ENCODE measurements at regions not wholly inside any gene's neighbourhood (a gene's known extent, or its start where the extent isn't known, plus 50 kb on each side); places are given as distances from the start of the nearest gene placed in this dataset.

GRCh38 chr7:10325395-10325794, 648.3 kb upstream of the PHF14 start:
- DNase-seq (ENCODE audit: low spot score), result no peak
- no peaks in the 10 kb centered on the region for H3K9me3 Mint-ChIP-seq
- H4K20me1 ChIP-seq (ENCODE audit: low read depth), result no peaks in the 10 kb centered on the region
- H2AFZ ChIP-seq (replicated peaks), result no peak overlapping the region
- TF ChIP-seq EZH2phosphoT487 (IDR thresholded peaks at IDR 0.05) (no peak), EZH2 (IDR thresholded peaks at IDR 0.05) (no peak)
- TF ChIP-seq, protein P1, sequence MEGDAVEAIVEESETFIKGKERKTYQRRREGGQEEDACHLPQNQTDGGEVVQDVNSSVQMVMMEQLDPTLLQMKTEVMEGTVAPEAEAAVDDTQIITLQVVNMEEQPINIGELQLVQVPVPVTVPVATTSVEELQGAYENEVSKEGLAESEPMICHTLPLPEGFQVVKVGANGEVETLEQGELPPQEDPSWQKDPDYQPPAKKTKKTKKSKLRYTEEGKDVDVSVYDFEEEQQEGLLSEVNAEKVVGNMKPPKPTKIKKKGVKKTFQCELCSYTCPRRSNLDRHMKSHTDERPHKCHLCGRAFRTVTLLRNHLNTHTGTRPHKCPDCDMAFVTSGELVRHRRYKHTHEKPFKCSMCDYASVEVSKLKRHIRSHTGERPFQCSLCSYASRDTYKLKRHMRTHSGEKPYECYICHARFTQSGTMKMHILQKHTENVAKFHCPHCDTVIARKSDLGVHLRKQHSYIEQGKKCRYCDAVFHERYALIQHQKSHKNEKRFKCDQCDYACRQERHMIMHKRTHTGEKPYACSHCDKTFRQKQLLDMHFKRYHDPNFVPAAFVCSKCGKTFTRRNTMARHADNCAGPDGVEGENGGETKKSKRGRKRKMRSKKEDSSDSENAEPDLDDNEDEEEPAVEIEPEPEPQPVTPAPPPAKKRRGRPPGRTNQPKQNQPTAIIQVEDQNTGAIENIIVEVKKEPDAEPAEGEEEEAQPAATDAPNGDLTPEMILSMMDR (IDR thresholded peaks at IDR 0.05), result no peak
- no peaks in the 10 kb centered on the region for H3K27me3 Mint-ChIP-seq (ENCODE audit: insufficient read depth, low read depth)
- H3K27ac ChIP-seq, result no peak overlapping the region
- H3K79me2 ChIP-seq (ENCODE audit: low read depth), result no peaks in the 10 kb centered on the region
- H3K36me3 Mint-ChIP-seq, result no peaks in the 10 kb centered on the region
- no peak overlapping the region for H3K9ac ChIP-seq
- H3K4me1 Mint-ChIP-seq, result no peaks in the 10 kb centered on the region
- H3K4me3 ChIP-seq, result no peak overlapping the region
- H3K4me2 ChIP-seq, result no peak overlapping the region
- H3K27ac Mint-ChIP-seq, result no peak overlapping the region
- H3K4me1 ChIP-seq, result no peaks in the 10 kb centered on the region
- no peaks in the 10 kb centered on the region for H3K9me3 ChIP-seq (ENCODE audit: low read depth)
- no peaks in the 10 kb centered on the region for H3F3A ChIP-seq (ENCODE audit: low read depth)
- H3K36me3 ChIP-seq, result no peaks in the 10 kb centered on the region
- H3K27me3 ChIP-seq, result no peaks in the 10 kb centered on the region
- H3K4me3 Mint-ChIP-seq, result no peak overlapping the region

DNA sequence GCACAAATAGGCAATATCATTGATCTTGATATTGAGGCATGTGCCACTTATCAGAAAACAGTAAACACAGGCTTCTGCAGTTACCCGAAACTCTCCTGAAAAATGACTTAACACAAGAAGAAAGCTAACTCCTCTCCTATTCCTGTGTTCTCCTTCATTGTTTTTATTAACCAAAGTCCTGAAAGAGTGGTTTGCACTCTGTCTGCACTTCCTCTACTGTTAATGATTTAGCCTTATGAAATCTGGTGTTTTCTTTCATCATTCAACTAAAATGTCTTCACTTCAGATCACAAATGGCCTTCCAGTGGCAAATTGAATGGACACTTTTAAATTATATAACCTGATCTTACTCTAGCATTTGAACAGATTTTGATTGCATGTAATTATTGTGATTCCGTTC, 630.6 kb upstream of the PHF14 start:
- Histone ChIP-seq H3K9me3 (ENCODE audit: low read depth) (no peaks in the 10 kb centered on the region), H3K9ac (no peak overlapping the region), H3K36me3 (no peaks in the 10 kb centered on the region), H3K27me3 (no peaks in the 10 kb centered on the region), H3K27ac (no peak overlapping the region), H3K4me3 (no peak overlapping the region), H3K4me1 (no peaks in the 10 kb centered on the region), H3K79me2 (ENCODE audit: low read depth) (no peaks in the 10 kb centered on the region), H4K20me1 (ENCODE audit: low read depth) (no peaks in the 10 kb centered on the region), H3K4me2 (no peak overlapping the region), H2AFZ (replicated peaks) (peak overlapping the region; percentile 28), H3F3A (ENCODE audit: low read depth) (no peaks in the 10 kb centered on the region)
- TF ChIP-seq, protein P1 (IDR thresholded peaks at IDR 0.05), result no peak
- TF ChIP-seq EZH2 (IDR thresholded peaks at IDR 0.05) (no peak), EZH2phosphoT487 (IDR thresholded peaks at IDR 0.05) (no peak)
- no peaks in the 10 kb centered on the region for H3K36me3 Mint-ChIP-seq
- H3K4me1 Mint-ChIP-seq, result no peaks in the 10 kb centered on the region
- peaks cover 2% of the 10 kb centered on the region for H3K27me3 Mint-ChIP-seq (ENCODE audit: insufficient read depth, low read depth)
- DNase-seq (ENCODE audit: low spot score), result no peak
- H3K4me3 Mint-ChIP-seq, result no peak overlapping the region
- H3K9me3 Mint-ChIP-seq, result no peaks in the 10 kb centered on the region
- H3K27ac Mint-ChIP-seq, result no peak overlapping the region

DNA sequence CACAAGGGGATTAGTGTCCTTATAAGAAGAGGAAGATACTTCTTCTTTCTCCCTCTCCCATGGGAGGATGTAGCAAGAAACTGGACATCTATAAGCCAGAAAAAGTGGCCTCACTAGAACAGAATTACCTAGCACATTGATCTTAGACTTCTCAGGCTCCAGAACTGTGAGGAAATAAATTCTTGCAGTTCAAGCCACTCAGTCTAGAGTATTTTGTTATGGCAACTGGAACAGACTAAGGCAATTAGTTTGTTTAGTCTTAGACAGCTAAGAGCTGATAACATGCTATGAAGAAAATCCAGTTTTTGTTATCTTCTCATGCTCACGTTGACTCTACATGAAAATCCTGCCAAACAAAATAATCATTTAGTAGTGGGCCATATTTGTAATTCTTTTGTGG, 627.6 kb upstream of the PHF14 start:
- H3K4me3 Mint-ChIP-seq, result no peak overlapping the region
- H4K20me1 ChIP-seq (ENCODE audit: low read depth), result no peaks in the 10 kb centered on the region
- H3K79me2 ChIP-seq (ENCODE audit: low read depth), result no peaks in the 10 kb centered on the region
- peaks cover 2% of the 10 kb centered on the region for H3K27me3 Mint-ChIP-seq (ENCODE audit: insufficient read depth, low read depth)
- no peaks in the 10 kb centered on the region for H3F3A ChIP-seq (ENCODE audit: low read depth)
- H3K4me1 Mint-ChIP-seq, result no peaks in the 10 kb centered on the region
- H3K4me2 ChIP-seq, result no peak overlapping the region
- H3K9ac ChIP-seq, result no peak overlapping the region
- DNase-seq (ENCODE audit: low spot score), result no peak
- no peak overlapping the region for H2AFZ ChIP-seq (replicated peaks)
- no peaks in the 10 kb centered on the region for H3K4me1 ChIP-seq
- H3K27me3 ChIP-seq, result no peaks in the 10 kb centered on the region
- no peak overlapping the region for H3K27ac ChIP-seq
- H3K36me3 Mint-ChIP-seq, result no peaks in the 10 kb centered on the region
- no peaks in the 10 kb centered on the region for H3K9me3 Mint-ChIP-seq
- no peaks in the 10 kb centered on the region for H3K36me3 ChIP-seq
- no peak overlapping the region for H3K27ac Mint-ChIP-seq
- no peak for TF ChIP-seq EZH2phosphoT487 (IDR thresholded peaks at IDR 0.05)
- TF ChIP-seq, protein P1 (IDR thresholded peaks at IDR 0.05), result no peak
- TF ChIP-seq EZH2 (IDR thresholded peaks at IDR 0.05), result no peak
- H3K4me3 ChIP-seq, result no peak overlapping the region
- H3K9me3 ChIP-seq (ENCODE audit: low read depth), result no peaks in the 10 kb centered on the region

DNA sequence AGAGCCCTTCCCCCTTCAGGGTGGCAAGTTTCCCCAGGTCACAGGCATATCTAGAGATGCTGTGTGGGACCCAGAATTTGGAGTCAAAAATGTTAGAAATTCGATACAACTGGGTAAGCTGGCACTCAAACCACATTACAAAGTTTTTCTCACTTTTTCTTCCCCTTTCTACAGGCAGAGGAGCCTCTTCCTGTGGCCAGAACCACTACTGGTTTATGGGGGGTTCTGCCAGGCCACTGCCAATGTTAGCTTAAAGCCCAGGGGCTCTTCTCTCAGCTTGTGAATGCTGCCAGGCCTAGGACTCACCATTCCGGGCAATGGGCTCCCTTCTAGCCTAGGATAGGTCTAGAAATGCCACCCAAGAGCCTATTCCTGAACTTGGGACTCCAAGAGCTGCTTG, 617.9 kb upstream of the PHF14 start:
- TF ChIP-seq EZH2phosphoT487 (IDR thresholded peaks at IDR 0.05) (no peak), EZH2 (IDR thresholded peaks at IDR 0.05) (no peak)
- TF ChIP-seq, protein P1 (IDR thresholded peaks at IDR 0.05), result no peak
- no peaks in the 10 kb centered on the region for H3K36me3 ChIP-seq

More for the DNA sequence above, 617.9 kb upstream of the PHF14 start:
- Mint-ChIP-seq H3K27me3 (ENCODE audit: insufficient read depth, low read depth) (no peaks in the 10 kb centered on the region), H3K9me3 (peaks cover 4% of the 10 kb centered on the region), H3K27ac (no peak overlapping the region), H3K4me3 (no peak overlapping the region), H3K4me1 (no peaks in the 10 kb centered on the region), H3K36me3 (no peaks in the 10 kb centered on the region)
- DNase-seq (ENCODE audit: low spot score), result no peak
- Histone ChIP-seq H3K27me3 (no peaks in the 10 kb centered on the region), H3K79me2 (ENCODE audit: low read depth) (no peaks in the 10 kb centered on the region), H3K9me3 (ENCODE audit: low read depth) (no peaks in the 10 kb centered on the region), H3K27ac (no peak overlapping the region), H3K4me2 (no peak overlapping the region), H3K9ac (no peak overlapping the region), H3K4me3 (no peak overlapping the region), H3F3A (ENCODE audit: low read depth) (no peaks in the 10 kb centered on the region), H3K4me1 (no peaks in the 10 kb centered on the region), H2AFZ (replicated peaks) (no peak overlapping the region), H4K20me1 (ENCODE audit: low read depth) (no peaks in the 10 kb centered on the region)
